SK-N-SH (cell line): ENCODE measurements at regions not wholly inside any gene's neighbourhood (a gene's known extent, or its start where the extent isn't known, plus 50 kb on each side); places are given as distances from the start of the nearest gene placed in this dataset.

Source experiments
- GATA2 ChIP-seq: sonication (generic); formaldehyde crosslinking; IDR thresholded peaks from 2 replicates; pipeline ENCODE4 v1.5.0; 2020; ENCODE audit warnings: mild to moderate bottlenecking, missing genetic modification reagents
- MAX ChIP-seq: IDR thresholded peaks from 2 replicates; pipeline ENCODE4 v1.4.0; 2012; ENCODE audit warnings: low read depth
- POLR2AphosphoS5 ChIP-seq: IDR thresholded peaks from 2 replicates; pipeline ENCODE4 v1.6.1; 2012; ENCODE audit warnings: low read depth, low read length
- USF1 ChIP-seq: IDR thresholded peaks from 2 replicates; pipeline ENCODE4 v1.4.0; 2012; ENCODE audit warnings: low read depth, borderline replicate concordance
- ZBTB33 ChIP-seq: IDR thresholded peaks from 2 replicates; pipeline ENCODE4 v1.4.0; 2012; ENCODE audit warnings: low read depth, borderline replicate concordance
- TF ChIP-seq, protein P1 (sequence below): fragments of 150-350 bp; IDR thresholded peaks from 2 replicates; pipeline ENCODE4 v1.6.1; 2017; ENCODE audit warnings: antibody characterized with exemption, low read length, low read depth, borderline replicate concordance
- TF ChIP-seq, protein P2 (sequence below): fragments of 200-600 bp; sonication (generic); IDR thresholded peaks from 2 replicates; pipeline ENCODE4 v1.6.1; 2017; ENCODE audit warnings: antibody characterized with exemption, mild to moderate bottlenecking, moderate library complexity

DNA sequence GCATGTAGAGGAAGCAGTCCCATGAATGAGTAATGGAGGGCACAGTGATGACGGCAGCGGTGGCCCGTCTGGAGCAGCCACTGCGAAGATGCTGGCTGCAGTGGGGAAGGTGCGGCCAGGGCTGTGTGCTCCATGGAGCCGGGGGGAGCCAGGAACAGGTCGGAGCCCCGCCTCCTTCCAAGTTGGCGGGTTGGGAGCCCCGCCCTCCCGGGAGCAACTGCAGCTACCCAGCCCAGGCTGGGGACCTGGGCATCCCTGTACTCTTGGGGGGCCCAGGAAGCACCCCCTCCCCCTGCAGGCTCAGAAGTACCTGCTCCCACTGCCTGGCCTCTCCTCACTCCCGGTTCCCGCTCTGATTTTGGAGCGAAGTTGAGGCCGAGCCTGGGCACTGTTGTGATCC is 175.1 kb upstream of the ADCY1 start:
- TF ChIP-seq, protein P1, sequence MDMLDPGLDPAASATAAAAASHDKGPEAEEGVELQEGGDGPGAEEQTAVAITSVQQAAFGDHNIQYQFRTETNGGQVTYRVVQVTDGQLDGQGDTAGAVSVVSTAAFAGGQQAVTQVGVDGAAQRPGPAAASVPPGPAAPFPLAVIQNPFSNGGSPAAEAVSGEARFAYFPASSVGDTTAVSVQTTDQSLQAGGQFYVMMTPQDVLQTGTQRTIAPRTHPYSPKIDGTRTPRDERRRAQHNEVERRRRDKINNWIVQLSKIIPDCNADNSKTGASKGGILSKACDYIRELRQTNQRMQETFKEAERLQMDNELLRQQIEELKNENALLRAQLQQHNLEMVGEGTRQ = no peak
- TF ChIP-seq ZBTB33 (no peak), POLR2AphosphoS5 (no peak), MAX (no peak), USF1 (no peak), GATA2 (no peak)
- TF ChIP-seq, protein P2, sequence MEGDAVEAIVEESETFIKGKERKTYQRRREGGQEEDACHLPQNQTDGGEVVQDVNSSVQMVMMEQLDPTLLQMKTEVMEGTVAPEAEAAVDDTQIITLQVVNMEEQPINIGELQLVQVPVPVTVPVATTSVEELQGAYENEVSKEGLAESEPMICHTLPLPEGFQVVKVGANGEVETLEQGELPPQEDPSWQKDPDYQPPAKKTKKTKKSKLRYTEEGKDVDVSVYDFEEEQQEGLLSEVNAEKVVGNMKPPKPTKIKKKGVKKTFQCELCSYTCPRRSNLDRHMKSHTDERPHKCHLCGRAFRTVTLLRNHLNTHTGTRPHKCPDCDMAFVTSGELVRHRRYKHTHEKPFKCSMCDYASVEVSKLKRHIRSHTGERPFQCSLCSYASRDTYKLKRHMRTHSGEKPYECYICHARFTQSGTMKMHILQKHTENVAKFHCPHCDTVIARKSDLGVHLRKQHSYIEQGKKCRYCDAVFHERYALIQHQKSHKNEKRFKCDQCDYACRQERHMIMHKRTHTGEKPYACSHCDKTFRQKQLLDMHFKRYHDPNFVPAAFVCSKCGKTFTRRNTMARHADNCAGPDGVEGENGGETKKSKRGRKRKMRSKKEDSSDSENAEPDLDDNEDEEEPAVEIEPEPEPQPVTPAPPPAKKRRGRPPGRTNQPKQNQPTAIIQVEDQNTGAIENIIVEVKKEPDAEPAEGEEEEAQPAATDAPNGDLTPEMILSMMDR = no peak
